ENCODE measurements at regions not wholly inside any gene's neighbourhood (a gene's known extent, or its start where the extent isn't known, plus 50 kb on each side); places are given as distances from the start of the nearest gene placed in this dataset.

GRCh38 chr4:3675251-3676115 lies 90.7 kb upstream of the ADRA2C start:
- peaks cover 6% of the 10 kb centered on the region for H3K4me1 ChIP-seq (ENCODE audit: control insufficient read depth, insufficient read depth, low read length, poor library complexity, severe bottlenecking)
- H3K4me3 ChIP-seq (ENCODE audit: extremely low read depth, insufficient read depth, low read length, poor library complexity, severe bottlenecking): no peak overlapping the region
- WGBS, 2 experiments (ENCODE audit: insufficient coverage in 2 of 2): 79 to 81% methylated on average over 18 to 24 of the region's 32 CpGs
- H3K27ac ChIP-seq (ENCODE audit: low read depth, low read length, severe bottlenecking): no peak overlapping the region
- peaks cover 10% of the 10 kb centered on the region for H3K9me3 ChIP-seq (ENCODE audit: control insufficient read depth, low read length)
- no peaks in the 10 kb centered on the region for H3K36me3 ChIP-seq (ENCODE audit: control insufficient read depth, insufficient read depth, low read length)

GRCh38 chr4:3674479-3674851 lies 91.7 kb upstream of the ADRA2C start:
- 66 to 76% methylated on average over 5 to 7 of the region's 7 CpGs for WGBS, 2 experiments (ENCODE audit: insufficient coverage in 2 of 2)
- Histone ChIP-seq H3K27ac (ENCODE audit: low read depth, low read length, severe bottlenecking) (no peak overlapping the region), H3K4me1 (ENCODE audit: control insufficient read depth, insufficient read depth, low read length, poor library complexity, severe bottlenecking) (peaks cover 6% of the 10 kb centered on the region), H3K4me3 (ENCODE audit: extremely low read depth, insufficient read depth, low read length, poor library complexity, severe bottlenecking) (no peak overlapping the region), H3K9me3 (ENCODE audit: control insufficient read depth, low read length) (peaks cover 10% of the 10 kb centered on the region), H3K36me3 (ENCODE audit: control insufficient read depth, insufficient read depth, low read length) (no peaks in the 10 kb centered on the region)

- no peak overlapping the region for H3K27ac ChIP-seq (ENCODE audit: low read depth, low read length, severe bottlenecking)
These were observed 92.3 kb upstream of the ADRA2C start for GRCh38 chr4:3673716-3674478.

GRCh38 chr4:3673176-3673575 lies 93.0 kb upstream of the ADRA2C start:
- no peak overlapping the region for H3K27ac ChIP-seq (ENCODE audit: low read depth, low read length, severe bottlenecking)
- peaks cover 10% of the 10 kb centered on the region for H3K9me3 ChIP-seq (ENCODE audit: control insufficient read depth, low read length)
- H3K4me3 ChIP-seq (ENCODE audit: extremely low read depth, insufficient read depth, low read length, poor library complexity, severe bottlenecking): no peak overlapping the region
- H3K36me3 ChIP-seq (ENCODE audit: control insufficient read depth, insufficient read depth, low read length): no peaks in the 10 kb centered on the region
- H3K4me1 ChIP-seq (ENCODE audit: control insufficient read depth, insufficient read depth, low read length, poor library complexity, severe bottlenecking): peaks cover 6% of the 10 kb centered on the region
- 77 to 88% methylated on average over 3 to 4 of the region's 4 CpGs for WGBS, 2 experiments (ENCODE audit: insufficient coverage in 2 of 2)

More at GRCh38 chr4:3673716-3674478, 92.3 kb upstream of the ADRA2C start:
- Histone ChIP-seq H3K4me1 (ENCODE audit: control insufficient read depth, insufficient read depth, low read length, poor library complexity, severe bottlenecking) (peaks cover 6% of the 10 kb centered on the region), H3K4me3 (ENCODE audit: extremely low read depth, insufficient read depth, low read length, poor library complexity, severe bottlenecking) (no peak overlapping the region), H3K9me3 (ENCODE audit: control insufficient read depth, low read length) (peaks cover 10% of the 10 kb centered on the region), H3K36me3 (ENCODE audit: control insufficient read depth, insufficient read depth, low read length) (no peaks in the 10 kb centered on the region)
- 94 to 95% methylated on average over 7 to 8 of the region's 13 CpGs for WGBS, 2 experiments (ENCODE audit: insufficient coverage in 2 of 2)

- no peaks in the 10 kb centered on the region for H3K36me3 ChIP-seq (ENCODE audit: control insufficient read depth, insufficient read depth, low read length)
- no peak overlapping the region for H3K4me3 ChIP-seq (ENCODE audit: extremely low read depth, insufficient read depth, low read length, poor library complexity, severe bottlenecking)
- H3K4me1 ChIP-seq (ENCODE audit: control insufficient read depth, insufficient read depth, low read length, poor library complexity, severe bottlenecking): peaks cover 6% of the 10 kb centered on the region
- 90 to 100% methylated on average over 2 of the region's 3 CpGs for WGBS, 2 experiments (ENCODE audit: insufficient coverage in 2 of 2)
- peaks cover 10% of the 10 kb centered on the region for H3K9me3 ChIP-seq (ENCODE audit: control insufficient read depth, low read length)
- H3K27ac ChIP-seq (ENCODE audit: low read depth, low read length, severe bottlenecking): no peak overlapping the region
These were observed 93.7 kb upstream of the ADRA2C start for GRCh38 chr4:3672465-3672831.

GRCh38 chr4:3671571-3672464 lies 94.4 kb upstream of the ADRA2C start:
- Histone ChIP-seq H3K4me3 (ENCODE audit: extremely low read depth, insufficient read depth, low read length, poor library complexity, severe bottlenecking) (no peak overlapping the region), H3K36me3 (ENCODE audit: control insufficient read depth, insufficient read depth, low read length) (no peaks in the 10 kb centered on the region), H3K27ac (ENCODE audit: low read depth, low read length, severe bottlenecking) (no peak overlapping the region), H3K4me1 (ENCODE audit: control insufficient read depth, insufficient read depth, low read length, poor library complexity, severe bottlenecking) (peaks cover 6% of the 10 kb centered on the region), H3K9me3 (ENCODE audit: control insufficient read depth, low read length) (peaks cover 14% of the 10 kb centered on the region)
- WGBS, 2 experiments (ENCODE audit: insufficient coverage in 2 of 2): 91 to 95% methylated on average over 8 to 9 of the region's 12 CpGs

- Histone ChIP-seq H3K36me3 (ENCODE audit: control insufficient read depth, insufficient read depth, low read length) (no peaks in the 10 kb centered on the region), H3K9me3 (ENCODE audit: control insufficient read depth, low read length) (peaks cover 14% of the 10 kb centered on the region), H3K4me1 (ENCODE audit: control insufficient read depth, insufficient read depth, low read length, poor library complexity, severe bottlenecking) (peaks cover 6% of the 10 kb centered on the region), H3K4me3 (ENCODE audit: extremely low read depth, insufficient read depth, low read length, poor library complexity, severe bottlenecking) (no peak overlapping the region), H3K27ac (ENCODE audit: low read depth, low read length, severe bottlenecking) (no peak overlapping the region)
- 95 to 96% methylated on average over 30 to 31 of the region's 37 CpGs for WGBS, 2 experiments (ENCODE audit: insufficient coverage in 2 of 2)
These were observed 95.4 kb upstream of the ADRA2C start for GRCh38 chr4:3670521-3671519.

GRCh38 chr4:3669553-3669949 lies 96.6 kb upstream of the ADRA2C start:
- no peak overlapping the region for H3K4me3 ChIP-seq (ENCODE audit: extremely low read depth, insufficient read depth, low read length, poor library complexity, severe bottlenecking)
- no peaks in the 10 kb centered on the region for H3K36me3 ChIP-seq (ENCODE audit: control insufficient read depth, insufficient read depth, low read length)
- peaks cover 6% of the 10 kb centered on the region for H3K4me1 ChIP-seq (ENCODE audit: control insufficient read depth, insufficient read depth, low read length, poor library complexity, severe bottlenecking)
- peaks cover 14% of the 10 kb centered on the region for H3K9me3 ChIP-seq (ENCODE audit: control insufficient read depth, low read length)
- WGBS, 2 experiments (ENCODE audit: insufficient coverage in 2 of 2): 91 to 92% methylated on average over 13 to 16 of the region's 21 CpGs
- H3K27ac ChIP-seq (ENCODE audit: low read depth, low read length, severe bottlenecking): no peak overlapping the region

GRCh38 chr4:3668825-3669552 lies 97.2 kb upstream of the ADRA2C start:
- Histone ChIP-seq H3K36me3 (ENCODE audit: control insufficient read depth, insufficient read depth, low read length) (no peaks in the 10 kb centered on the region), H3K4me3 (ENCODE audit: extremely low read depth, insufficient read depth, low read length, poor library complexity, severe bottlenecking) (no peak overlapping the region), H3K27ac (ENCODE audit: low read depth, low read length, severe bottlenecking) (no peak overlapping the region), H3K4me1 (ENCODE audit: control insufficient read depth, insufficient read depth, low read length, poor library complexity, severe bottlenecking) (peaks cover 6% of the 10 kb centered on the region), H3K9me3 (ENCODE audit: control insufficient read depth, low read length) (peaks cover 14% of the 10 kb centered on the region)
- WGBS, 2 experiments (ENCODE audit: insufficient coverage in 2 of 2): 93 to 95% methylated on average over 25 to 26 of the region's 27 CpGs

Data from mesodermal cell (in vitro differentiated cells).